ENCODE measurements at regions not wholly inside any gene's neighbourhood (a gene's known extent, or its start where the extent isn't known, plus 50 kb on each side); places are given as distances from the start of the nearest gene placed in this dataset.

- DNase-seq: no peak
- TF ChIP-seq POLR2A (IDR thresholded peaks at IDR 0.05; ENCODE audit: low read length) (no peak), GATA1 (IDR thresholded peaks at IDR 0.05; ENCODE audit: low read depth, low read length) (no peak)
Measured at GRCh38 chr7:91657483-91658071, 222.9 kb downstream of the MTERF1 start.

DNA sequence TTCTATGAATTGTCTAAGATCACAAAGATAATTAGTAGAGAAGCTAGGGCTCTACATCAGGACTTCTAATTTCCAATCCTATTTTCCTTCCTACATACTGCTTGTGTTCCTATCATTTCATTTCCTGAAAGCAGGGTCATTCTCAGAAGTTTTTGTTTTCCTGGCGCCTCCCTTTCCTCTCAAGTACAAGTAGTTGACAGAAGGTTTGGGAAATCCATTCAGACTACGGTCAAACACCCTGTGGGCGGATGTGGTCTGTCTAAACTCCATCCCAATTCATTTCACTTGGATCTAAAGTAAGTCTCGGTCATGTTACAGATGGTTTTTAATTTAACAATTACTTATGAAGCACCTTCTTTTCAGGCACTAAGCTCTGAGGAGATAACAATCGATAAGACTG lies 221.4 kb downstream of the MTERF1 start:
- TF ChIP-seq GATA1 (IDR thresholded peaks at IDR 0.05; ENCODE audit: low read depth, low read length) (no peak), POLR2A (IDR thresholded peaks at IDR 0.05; ENCODE audit: low read length) (no peak)
- DNase-seq: no peak

DNA sequence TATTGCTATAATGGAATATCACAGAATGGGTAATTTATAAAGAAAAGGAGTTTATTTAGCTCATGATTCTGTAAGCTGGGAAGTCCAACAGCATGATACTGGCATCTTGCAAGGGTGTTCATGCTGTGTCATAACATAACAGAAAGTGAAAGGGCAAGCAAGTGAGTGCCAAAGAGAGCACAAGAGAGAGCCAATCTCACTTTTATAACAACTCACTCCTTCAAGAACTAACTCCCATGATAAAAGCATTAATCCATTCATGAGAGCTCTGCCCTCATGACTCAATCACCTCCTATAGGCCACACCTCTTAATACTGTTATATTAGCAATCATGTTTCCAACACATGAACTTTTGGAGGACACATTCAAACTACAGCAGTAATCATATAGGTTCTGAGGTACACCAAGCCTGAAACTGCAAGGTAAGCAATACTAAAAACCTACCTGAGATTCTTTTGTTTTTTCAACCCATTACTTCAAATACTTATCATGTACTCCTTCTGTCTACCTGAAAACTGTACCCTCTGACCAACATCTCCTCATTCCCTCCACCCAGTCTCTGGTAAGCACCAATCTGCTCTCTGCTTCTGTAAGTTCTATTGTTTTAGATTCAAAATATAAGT lies 219.7 kb downstream of the MTERF1 start:
- no peak for DNase-seq
- TF ChIP-seq POLR2A (IDR thresholded peaks at IDR 0.05; ENCODE audit: low read length) (no peak), GATA1 (IDR thresholded peaks at IDR 0.05; ENCODE audit: low read depth, low read length) (no peak)

GRCh38 chr7:91661727-91662126 lies 218.8 kb downstream of the MTERF1 start:
- no peak for TF ChIP-seq GATA1 (IDR thresholded peaks at IDR 0.05; ENCODE audit: low read depth, low read length)
- TF ChIP-seq POLR2A (IDR thresholded peaks at IDR 0.05; ENCODE audit: low read length): no peak

GRCh38 chr7:91668217-91668616 lies 212.3 kb downstream of the MTERF1 start:
- no peak for DNase-seq
- TF ChIP-seq GATA1 (IDR thresholded peaks at IDR 0.05; ENCODE audit: low read depth, low read length) (no peak), POLR2A (IDR thresholded peaks at IDR 0.05; ENCODE audit: low read length) (no peak)

More at GRCh38 chr7:91661727-91662126, 218.8 kb downstream of the MTERF1 start:
- no peak for DNase-seq

- no peak for DNase-seq
- TF ChIP-seq POLR2A (IDR thresholded peaks at IDR 0.05; ENCODE audit: low read length): no peak
- TF ChIP-seq GATA1 (IDR thresholded peaks at IDR 0.05; ENCODE audit: low read depth, low read length): no peak
Measured at GRCh38 chr7:91671245-91671644, 209.3 kb downstream of the MTERF1 start.

GRCh38 chr7:91674470-91674869 lies 206.0 kb downstream of the MTERF1 start:
- no peak for DNase-seq
- TF ChIP-seq GATA1 (IDR thresholded peaks at IDR 0.05; ENCODE audit: low read depth, low read length) (no peak), POLR2A (IDR thresholded peaks at IDR 0.05; ENCODE audit: low read length) (no peak)

DNA sequence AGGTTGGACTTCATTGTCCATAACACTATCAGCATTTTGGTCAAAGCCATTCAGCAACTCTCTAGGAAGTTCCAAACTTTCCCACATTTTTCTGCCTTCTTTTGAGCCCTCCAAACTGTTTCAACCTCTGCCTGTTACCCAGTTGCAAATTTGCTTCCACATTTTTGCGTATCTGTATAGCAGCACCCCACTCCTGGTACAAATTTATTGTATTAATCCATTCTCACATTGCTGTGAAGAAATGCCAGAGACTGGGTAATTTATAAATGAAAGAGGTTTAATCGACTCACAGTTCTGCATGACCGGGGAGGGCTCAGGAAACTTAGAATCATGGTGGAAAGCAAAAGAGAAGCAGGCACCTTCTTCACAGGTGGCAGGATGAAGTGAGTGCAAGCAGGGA lies 198.8 kb downstream of the MTERF1 start:
- DNase-seq: no peak
- TF ChIP-seq GATA1 (IDR thresholded peaks at IDR 0.05; ENCODE audit: low read depth, low read length): no peak
- no peak for TF ChIP-seq POLR2A (IDR thresholded peaks at IDR 0.05; ENCODE audit: low read length)

DNA sequence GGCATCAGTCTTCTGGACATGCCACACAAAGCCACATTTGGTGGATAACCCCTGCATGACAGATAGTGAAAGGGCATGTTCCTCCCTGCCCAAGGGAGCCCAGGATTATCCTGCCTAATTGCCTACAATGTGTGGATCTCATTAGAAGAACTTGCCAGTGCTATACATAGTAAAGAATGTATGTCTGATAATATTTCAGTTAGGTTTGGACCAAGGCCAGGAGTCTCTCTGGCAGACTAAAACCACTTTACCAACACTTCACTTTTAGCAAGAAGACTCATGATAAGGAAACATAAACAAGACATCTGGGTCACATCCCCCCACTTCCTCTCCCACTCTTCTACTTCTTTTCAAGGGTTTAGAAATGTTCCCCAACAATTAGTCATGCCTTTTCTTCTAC lies 196.7 kb downstream of the MTERF1 start:
- peak; percentile 5 to 25 for DNase-seq
- TF ChIP-seq GATA1 (IDR thresholded peaks at IDR 0.05; ENCODE audit: low read depth, low read length): no peak
- TF ChIP-seq POLR2A (IDR thresholded peaks at IDR 0.05; ENCODE audit: low read length): no peak

- DNase-seq: peak in 1 of 2 experiments; percentile 17
- no peak for TF ChIP-seq POLR2A (IDR thresholded peaks at IDR 0.05; ENCODE audit: low read length)
- no peak for TF ChIP-seq GATA1 (IDR thresholded peaks at IDR 0.05; ENCODE audit: low read depth, low read length)
Measured at GRCh38 chr7:91685544-91685943, 195.0 kb downstream of the MTERF1 start.

DNA sequence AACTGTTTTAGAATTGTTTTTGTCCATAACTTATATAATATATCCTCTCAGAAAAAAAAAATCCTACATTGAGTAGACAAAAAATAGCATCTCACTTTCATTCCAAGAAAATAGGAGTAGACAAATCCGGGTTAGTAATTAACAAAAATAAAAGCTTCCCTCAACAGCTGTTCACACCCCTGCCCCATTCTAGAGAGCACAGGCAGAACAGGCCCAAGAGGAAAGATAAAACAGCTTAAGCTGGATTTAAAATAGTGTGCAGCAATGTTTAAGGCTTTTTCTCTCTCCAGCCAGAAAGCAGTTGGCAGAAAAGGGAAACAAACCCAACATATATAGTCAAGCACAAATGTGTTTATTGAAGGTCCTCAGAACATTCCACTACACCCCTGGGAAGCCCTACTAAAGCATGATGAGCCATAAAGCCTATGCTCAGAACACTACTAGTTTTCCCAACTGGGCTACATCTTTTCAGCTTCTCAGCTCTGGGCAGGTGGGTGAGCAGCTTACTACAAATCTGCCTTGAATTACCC lies 189.9 kb downstream of the MTERF1 start:
- no peak for TF ChIP-seq POLR2A (IDR thresholded peaks at IDR 0.05; ENCODE audit: low read length)
- DNase-seq: no peak

GRCh38 chr7:91691865-91692264 lies 188.6 kb downstream of the MTERF1 start:
- no peak for DNase-seq
- TF ChIP-seq POLR2A (IDR thresholded peaks at IDR 0.05; ENCODE audit: low read length) (no peak), GATA1 (IDR thresholded peaks at IDR 0.05; ENCODE audit: low read depth, low read length) (no peak)

DNA sequence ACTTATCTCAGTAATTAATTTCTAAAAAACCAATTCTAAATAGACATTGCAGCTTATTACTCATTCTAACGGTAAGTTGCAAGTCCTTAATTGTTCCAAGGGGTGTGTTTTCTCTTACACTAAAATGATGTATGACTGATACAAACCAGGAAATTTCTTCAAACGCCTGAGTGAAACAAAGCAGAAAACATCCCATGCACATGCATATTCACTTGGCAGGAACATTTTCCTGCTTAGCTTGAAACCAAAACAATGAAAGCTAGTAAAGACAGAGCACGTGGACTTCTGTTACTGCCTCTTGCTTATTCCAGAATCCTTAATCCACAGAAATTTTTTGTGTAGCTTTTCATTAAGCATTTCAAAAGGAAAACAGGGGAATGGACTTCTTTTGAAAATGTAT lies 187.7 kb downstream of the MTERF1 start:
- no peak for DNase-seq
- TF ChIP-seq GATA1 (IDR thresholded peaks at IDR 0.05; ENCODE audit: low read depth, low read length) (no peak), POLR2A (IDR thresholded peaks at IDR 0.05; ENCODE audit: low read length) (no peak)

DNA sequence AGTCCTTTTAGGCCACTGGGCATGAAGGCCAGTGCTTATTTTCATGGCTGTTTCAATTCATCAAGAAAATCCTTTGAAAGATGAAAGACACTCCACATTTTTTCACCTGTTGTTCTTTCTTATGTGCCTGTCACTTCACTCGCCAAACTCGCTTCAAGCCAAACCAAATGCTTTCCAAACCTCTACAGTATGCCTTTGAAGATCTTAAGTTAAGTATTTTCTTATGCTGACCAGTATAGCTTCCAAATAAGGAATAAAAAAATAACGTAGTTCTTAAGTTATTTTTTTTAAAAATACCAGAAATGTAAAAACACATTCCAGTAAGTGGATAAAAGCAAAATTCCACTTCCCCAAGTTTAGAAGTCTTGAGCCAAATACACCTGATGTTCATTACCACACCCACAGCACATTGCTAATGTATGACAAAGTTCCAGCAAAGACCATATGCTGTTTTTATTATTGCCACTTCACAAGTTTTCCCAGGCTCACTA lies 186.1 kb downstream of the MTERF1 start:
- no peak for DNase-seq
- TF ChIP-seq POLR2A (IDR thresholded peaks at IDR 0.05; ENCODE audit: low read length) (no peak), GATA1 (IDR thresholded peaks at IDR 0.05; ENCODE audit: low read depth, low read length) (no peak)

- DNase-seq: no peak
- TF ChIP-seq POLR2A (IDR thresholded peaks at IDR 0.05; ENCODE audit: low read length) (no peak), GATA1 (IDR thresholded peaks at IDR 0.05; ENCODE audit: low read depth, low read length) (no peak)
Measured at GRCh38 chr7:91710881-91711280, 169.6 kb downstream of the MTERF1 start.
